GM12878 (cell line): ENCODE measurements at regions not wholly inside any gene's neighbourhood (a gene's known extent, or its start where the extent isn't known, plus 50 kb on each side); places are given as distances from the start of the nearest gene placed in this dataset.

ENCODE experiments used
- BCL11A ChIP-seq: IDR thresholded peaks from 2 replicates; pipeline ENCODE4 v1.6.1; 2011; ENCODE audit warnings: low read depth, low read length
- CHD1 ChIP-seq: IDR thresholded peaks from 2 replicates; pipeline ENCODE4 v1.6.1; 2012; ENCODE audit warnings: low read depth, low read length, improper control_type of control experiment
- CTCF ChIP-seq, 3 experiments: IDR thresholded peaks in 2 of 3; conservative IDR thresholded peaks in 1 of 3; 2 replicates each; pipeline ENCODE4 v1.5.1; 2011; ENCODE audit warnings: low read depth in 3 of 3, low read length in 3 of 3, mild to moderate bottlenecking in 3 of 3, control low read depth in 2 of 3, moderate library complexity in 2 of 3, inconsistent platforms in 1 of 3, mixed read lengths in 1 of 3; ENCODE audit not compliant: control insufficient read depth in 2 of 3, insufficient read depth in 1 of 3; ENCODE audit errors: extremely low read depth in 1 of 3
- EED ChIP-seq: sonication (generic); IDR thresholded peaks from 2 replicates; pipeline ENCODE4 v1.6.1; 2016; ENCODE audit warnings: antibody characterized with exemption, low read depth
- MEF2B ChIP-seq: fragments of 450-650 bp; IDR thresholded peaks from 2 replicates; pipeline ENCODE4 v1.6.1; 2018; ENCODE audit warnings: mild to moderate bottlenecking, moderate library complexity; ENCODE audit not compliant: partially characterized antibody, poor library complexity, severe bottlenecking
- MYB ChIP-seq: fragments of 150-350 bp; IDR thresholded peaks from 2 replicates; pipeline ENCODE4 v1.6.1; 2014; ENCODE audit warnings: mild to moderate bottlenecking, low read depth, low read length, borderline replicate concordance
- MYC ChIP-seq: IDR thresholded peaks from 2 replicates; pipeline ENCODE4 v1.6.1; 2011; ENCODE audit warnings: mild to moderate bottlenecking, low read length, moderate library complexity, inconsistent platforms; ENCODE audit not compliant: insufficient read depth, insufficient replicate concordance, insufficient read length, severe bottlenecking
- NR2C1 ChIP-seq: fragments of 450-650 bp; IDR thresholded peaks from 2 replicates; pipeline ENCODE4 v1.6.1; 2017; ENCODE audit warnings: antibody characterized with exemption, mild to moderate bottlenecking, moderate library complexity
- PBX3 ChIP-seq: IDR thresholded peaks from 2 replicates; pipeline ENCODE4 v1.6.1; 2011; ENCODE audit warnings: mild to moderate bottlenecking, low read depth, low read length, moderate library complexity; ENCODE audit not compliant: insufficient replicate concordance
- RELA ChIP-seq: fragments of 450-650 bp; IDR thresholded peaks from 2 replicates; pipeline ENCODE4 v1.8.0; 2014; ENCODE audit warnings: borderline replicate concordance; ENCODE audit not compliant: partially characterized antibody
- STAT3 ChIP-seq: IDR thresholded peaks from 2 replicates; pipeline ENCODE4 v1.6.1; 2011; ENCODE audit warnings: low read depth, low read length, improper control_type of control experiment
- TCF12 ChIP-seq: IDR thresholded peaks from 2 replicates; pipeline ENCODE4 v1.6.1; 2011; ENCODE audit warnings: low read depth, mild to moderate bottlenecking, low read length
- USF1 ChIP-seq: IDR thresholded peaks from 2 replicates; pipeline ENCODE4 v1.6.1; 2011; ENCODE audit warnings: borderline replicate concordance, low read depth, mild to moderate bottlenecking, moderate library complexity, mixed read lengths, low read length; ENCODE audit not compliant: insufficient read depth; ENCODE audit errors: extremely low read length
- TF ChIP-seq, protein P1 (sequence below): fragments of 450-650 bp; IDR thresholded peaks from 2 replicates; pipeline ENCODE4 v1.6.1; 2018; ENCODE audit warnings: borderline replicate concordance, mild to moderate bottlenecking; ENCODE audit not compliant: partially characterized antibody

- TF ChIP-seq MYB = no peak
- no peak for TF ChIP-seq STAT3
- TF ChIP-seq RELA = no peak
- no peak for TF ChIP-seq CTCF (IDR thresholded peaks at IDR 0.05 in 2 of 3, conservative IDR thresholded peaks at IDR 0.05 in 1 of 3; ENCODE audit: control insufficient read depth in 2 of 3, extremely low read depth in 1 of 3, insufficient read depth in 1 of 3, low read depth in 3 of 3, low read length in 3 of 3)
- TF ChIP-seq, protein P1, sequence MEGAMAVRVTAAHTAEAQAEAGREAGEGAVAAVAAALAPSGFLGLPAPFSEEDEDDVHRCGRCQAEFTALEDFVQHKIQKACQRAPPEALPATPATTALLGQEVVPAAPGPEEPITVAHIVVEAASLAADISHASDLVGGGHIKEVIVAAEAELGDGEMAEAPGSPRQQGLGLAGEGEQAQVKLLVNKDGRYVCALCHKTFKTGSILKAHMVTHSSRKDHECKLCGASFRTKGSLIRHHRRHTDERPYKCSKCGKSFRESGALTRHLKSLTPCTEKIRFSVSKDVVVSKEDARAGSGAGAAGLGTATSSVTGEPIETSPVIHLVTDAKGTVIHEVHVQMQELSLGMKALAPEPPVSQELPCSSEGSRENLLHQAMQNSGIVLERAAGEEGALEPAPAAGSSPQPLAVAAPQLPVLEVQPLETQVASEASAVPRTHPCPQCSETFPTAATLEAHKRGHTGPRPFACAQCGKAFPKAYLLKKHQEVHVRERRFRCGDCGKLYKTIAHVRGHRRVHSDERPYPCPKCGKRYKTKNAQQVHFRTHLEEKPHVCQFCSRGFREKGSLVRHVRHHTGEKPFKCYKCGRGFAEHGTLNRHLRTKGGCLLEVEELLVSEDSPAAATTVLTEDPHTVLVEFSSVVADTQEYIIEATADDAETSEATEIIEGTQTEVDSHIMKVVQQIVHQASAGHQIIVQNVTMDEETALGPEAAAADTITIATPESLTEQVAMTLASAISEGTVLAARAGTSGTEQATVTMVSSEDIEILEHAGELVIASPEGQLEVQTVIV = no peak
- no peak for TF ChIP-seq MEF2B
- TF ChIP-seq EED = no peak
- TF ChIP-seq TCF12 = no peak
- no peak for TF ChIP-seq PBX3
- TF ChIP-seq BCL11A = no peak
- TF ChIP-seq NR2C1 = no peak
- TF ChIP-seq MYC = no peak
- TF ChIP-seq CHD1 = no peak
- TF ChIP-seq USF1 = no peak
- TF ChIP-seq, all 136 proteins: peak for 0
These were observed 1086.7 kb downstream of the EFNB2 start (continued) for GRCh38 chr13:105448811-105449210.
